Endothelial cell of umbilical vein (primary cell): ENCODE measurements at regions not wholly inside any gene's neighbourhood (a gene's known extent, or its start where the extent isn't known, plus 50 kb on each side); places are given as distances from the start of the nearest gene placed in this dataset.

ENCODE experiments used
- BruUV-seq: library from RNA; stranded (reverse); fragments of 400-500 nt; replicated peaks from 2 replicates; lab custom pipeline; 2021; lab: Mats Ljungman, UMichigan
- CTCF ChIA-PET: fragments of 300-600, 350-600 bp; sonication (Branson Sonifier 250); formaldehyde crosslinking; loops from one replicate; lab custom pipeline; 2021; ENCODE audit warnings: antibody characterized with exemption, inconsistent platforms; lab: Charles Lee
- POLR2A ChIA-PET: fragments of 300-600, 350-600 bp; sonication (Branson Sonifier 250); formaldehyde crosslinking; loops from one replicate; lab custom pipeline; 2021; ENCODE audit warnings: antibody characterized with exemption, inconsistent platforms; lab: Charles Lee
- DNase-seq: peaks from one replicate; pipeline ENCODE4 v3.0.0-alpha.2; 2011; ENCODE audit warnings: low read depth, low spot score
- FAIRE-seq: peaks from 2 replicates; lab custom pipeline; 2011; peaks lifted over from hg19 to GRCh38; lab: Jason Lieb, UNC
- H2AFZ ChIP-seq: 2 replicates; pipeline ENCODE4 v1.6.0; 2012; ENCODE audit warnings: low read depth, low read length, control low read depth, inconsistent platforms
- H3K27ac ChIP-seq: 2 replicates; pipeline ENCODE4 v1.5.1; 2011; ENCODE audit warnings: low read depth, mild to moderate bottlenecking, control low read depth, low read length, moderate library complexity; ENCODE audit not compliant: insufficient read depth
- H3K27me3 ChIP-seq, 2 experiments: 2 replicates each; pipeline versions ENCODE4 v1.6.0 to v1.6.1; 2011; ENCODE audit warnings: low read length in 2 of 2, mixed read lengths in 1 of 2; ENCODE audit not compliant: control insufficient read depth in 2 of 2, insufficient read depth in 2 of 2
- H3K36me3 ChIP-seq, 2 experiments: 2 replicates in 1 of 2; 3 replicates in 1 of 2; pipeline ENCODE4 v1.5.1; 2011; ENCODE audit warnings: low read length in 2 of 2, mild to moderate bottlenecking in 1 of 2, moderate library complexity in 1 of 2; ENCODE audit not compliant: control insufficient read depth in 2 of 2, insufficient read depth in 2 of 2; ENCODE audit errors: extremely low read depth in 1 of 2
- H3K4me1 ChIP-seq: 3 replicates; pipeline ENCODE4 v1.5.1; 2011; ENCODE audit warnings: mild to moderate bottlenecking, low read length; ENCODE audit not compliant: control insufficient read depth, insufficient read depth; ENCODE audit errors: extremely low read depth
- H3K4me2 ChIP-seq: 2 replicates; pipeline ENCODE4 v1.6.1; 2011; ENCODE audit warnings: low read length, control low read depth, mixed read lengths; ENCODE audit not compliant: insufficient read depth
- H3K4me3 ChIP-seq, 3 experiments: fragments of 200-600 bp in 1 of 3; sonication (generic), shearing (Covaris generic) in 1 of 3; replicated peaks in 1 of 3; 2 replicates each; pipeline ENCODE4 v1.5.1; 2011 to 2016; ENCODE audit warnings: control low read depth in 3 of 3, low read length in 3 of 3, mild to moderate bottlenecking in 2 of 3, inconsistent platforms in 1 of 3, low read depth in 1 of 3, moderate library complexity in 1 of 3; ENCODE audit not compliant: insufficient read depth in 1 of 3
- H3K79me2 ChIP-seq: 2 replicates; pipeline ENCODE4 v1.6.0; 2012; ENCODE audit warnings: low read length, inconsistent platforms; ENCODE audit not compliant: control insufficient read depth, insufficient read depth
- H3K9ac ChIP-seq: replicated peaks from 2 replicates; pipeline ENCODE3; 2011; ENCODE audit warnings: low read length, control low read depth; ENCODE audit not compliant: insufficient read depth; ENCODE audit errors: extremely low read depth
- H3K9me1 ChIP-seq: replicated peaks from 3 replicates; pipeline ENCODE4 v1.6.0; 2011; ENCODE audit warnings: mild to moderate bottlenecking, low read length; ENCODE audit not compliant: control insufficient read depth, insufficient read depth; ENCODE audit errors: extremely low read depth
- H3K9me3 ChIP-seq: replicated peaks from 2 replicates; pipeline ENCODE4 v1.5.1; 2012; ENCODE audit warnings: low read length, inconsistent platforms; ENCODE audit not compliant: control insufficient read depth, insufficient read depth
- H4K20me1 ChIP-seq: replicated peaks from 2 replicates; pipeline ENCODE3; 2011; ENCODE audit warnings: mild to moderate bottlenecking, low read length; ENCODE audit not compliant: control insufficient read depth, insufficient read depth; ENCODE audit errors: extremely low read depth
- EZH2 ChIP-seq: IDR thresholded peaks from 2 replicates; pipeline ENCODE4 v1.6.1; 2012; ENCODE audit warnings: borderline replicate concordance, low read depth, mild to moderate bottlenecking, moderate library complexity, low read length, inconsistent platforms; ENCODE audit not compliant: severe bottlenecking
- FOS ChIP-seq: IDR thresholded peaks from 2 replicates; pipeline ENCODE4 v1.6.1; 2011; ENCODE audit warnings: mild to moderate bottlenecking, low read length, moderate library complexity, borderline replicate concordance; ENCODE audit not compliant: insufficient read depth
- GATA2 ChIP-seq: IDR thresholded peaks from 2 replicates; pipeline ENCODE4 v1.7.0; 2011; ENCODE audit warnings: low read depth, mild to moderate bottlenecking, moderate library complexity, mixed read lengths, low read length; ENCODE audit not compliant: insufficient read length, insufficient read depth
- JUN ChIP-seq: IDR thresholded peaks from 2 replicates; pipeline ENCODE4 v1.6.1; 2011; ENCODE audit warnings: borderline replicate concordance, low read depth; ENCODE audit not compliant: insufficient read length, insufficient read depth
- MAX ChIP-seq: IDR thresholded peaks from 2 replicates; pipeline ENCODE4 v1.6.1; 2011; ENCODE audit not compliant: insufficient read depth, insufficient read length
- MYC ChIP-seq: IDR thresholded peaks from one replicate; pipeline ENCODE4 v1.6.1; 2011; ENCODE audit warnings: mild to moderate bottlenecking, low read depth, low read length
- POLR2A ChIP-seq: IDR thresholded peaks from 2 replicates; pipeline ENCODE4 v1.6.1; 2012; ENCODE audit warnings: low read depth, mild to moderate bottlenecking, control low read depth, low read length
- POLR2AphosphoS5 ChIP-seq: IDR thresholded peaks from 2 replicates; pipeline ENCODE4 v1.6.1; 2012; ENCODE audit warnings: low read depth, mild to moderate bottlenecking, control low read depth, low read length, moderate library complexity; ENCODE audit not compliant: insufficient read depth
- dilution Hi-C: fragments of 300-500 bp; cut with MboI; formaldehyde crosslinking; loops from one replicate; pipeline ENCODE4 v1.15.0; 2019; ENCODE audit warnings: low sequenced_read_pairs; ENCODE audit not compliant: extremely low pct_ligation_motif_present
- intact Hi-C: fragments of 100-400 bp; cut with micrococcal nuclease; formaldehyde crosslinking; loops from one replicate; pipeline ENCODE4 v1.10.0; 2022
- TF ChIP-seq, protein P1 (sequence below), 2 donors: IDR thresholded peaks; 1 replicate in 1 of 2; 2 replicates in 1 of 2; pipeline ENCODE4 v1.5.1; 2011; ENCODE audit warnings: low read length in 2 of 2, mild to moderate bottlenecking in 2 of 2, moderate library complexity in 2 of 2, control low read depth in 1 of 2, inconsistent platforms in 1 of 2, low read depth in 1 of 2; ENCODE audit not compliant: insufficient read depth in 1 of 2; ENCODE audit errors: extremely low read depth in 1 of 2

DNA sequence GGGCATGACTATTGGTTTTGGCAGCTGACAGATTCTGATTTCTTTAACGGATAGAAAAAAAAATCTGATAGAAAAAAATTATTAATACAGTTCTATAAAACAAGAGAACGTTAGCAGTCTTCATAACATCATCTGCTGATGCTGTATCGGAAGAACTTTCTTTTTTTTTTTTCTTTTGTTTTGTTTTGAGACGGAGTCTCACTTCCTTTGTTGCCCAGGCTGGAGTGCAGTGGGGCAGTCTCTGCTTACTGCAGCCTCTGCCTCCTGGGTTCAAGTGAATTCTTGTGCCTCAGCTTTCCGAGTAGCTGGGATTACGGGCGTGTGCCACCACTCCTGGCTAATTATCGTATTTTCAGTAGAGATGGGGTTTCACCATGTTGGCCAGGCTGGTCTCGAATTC is 271.2 kb upstream of the DPPA4 start:
- CTCF ChIA-PET: no interaction called here
- intact Hi-C loops: no loop called here
- FAIRE-seq: no peak

More for the DNA sequence above, 271.2 kb upstream of the DPPA4 start:
- Histone ChIP-seq H3K27ac (no peak overlapping the region), H3K27me3 (no peaks in the 10 kb centered on the region), H3K9ac (no peak overlapping the region), H3K9me3 (peaks cover 3% of the 10 kb centered on the region), H3K36me3 (no peaks in the 10 kb centered on the region), H4K20me1 (no peaks in the 10 kb centered on the region), H3K4me1 (no peaks in the 10 kb centered on the region), H2AFZ (no peak overlapping the region), H3K9me1 (no peaks in the 10 kb centered on the region), H3K79me2 (no peaks in the 10 kb centered on the region), H3K4me2 (no peak overlapping the region), H3K4me3 (no peak overlapping the region)
- BruUV-seq: no TSS peak
- TF ChIP-seq POLR2AphosphoS5 (no peak), GATA2 (no peak), EZH2 (no peak), JUN (no peak), MAX (no peak), POLR2A (no peak), MYC (no peak), FOS (no peak)
- TF ChIP-seq, protein P1, sequence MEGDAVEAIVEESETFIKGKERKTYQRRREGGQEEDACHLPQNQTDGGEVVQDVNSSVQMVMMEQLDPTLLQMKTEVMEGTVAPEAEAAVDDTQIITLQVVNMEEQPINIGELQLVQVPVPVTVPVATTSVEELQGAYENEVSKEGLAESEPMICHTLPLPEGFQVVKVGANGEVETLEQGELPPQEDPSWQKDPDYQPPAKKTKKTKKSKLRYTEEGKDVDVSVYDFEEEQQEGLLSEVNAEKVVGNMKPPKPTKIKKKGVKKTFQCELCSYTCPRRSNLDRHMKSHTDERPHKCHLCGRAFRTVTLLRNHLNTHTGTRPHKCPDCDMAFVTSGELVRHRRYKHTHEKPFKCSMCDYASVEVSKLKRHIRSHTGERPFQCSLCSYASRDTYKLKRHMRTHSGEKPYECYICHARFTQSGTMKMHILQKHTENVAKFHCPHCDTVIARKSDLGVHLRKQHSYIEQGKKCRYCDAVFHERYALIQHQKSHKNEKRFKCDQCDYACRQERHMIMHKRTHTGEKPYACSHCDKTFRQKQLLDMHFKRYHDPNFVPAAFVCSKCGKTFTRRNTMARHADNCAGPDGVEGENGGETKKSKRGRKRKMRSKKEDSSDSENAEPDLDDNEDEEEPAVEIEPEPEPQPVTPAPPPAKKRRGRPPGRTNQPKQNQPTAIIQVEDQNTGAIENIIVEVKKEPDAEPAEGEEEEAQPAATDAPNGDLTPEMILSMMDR (IDR thresholded peaks at IDR 0.05; ENCODE audit: extremely low read depth in 1 of 2, insufficient read depth in 1 of 2, low read depth in 1 of 2, low read length in 2 of 2): no peak
- POLR2A ChIA-PET: no interaction called here
- DNase-seq: no peak
- dilution Hi-C loops: no loop called here
